Activated B cell treated with CpG ODN at 0.5 μM for 24 hours (primary cell): ENCODE measurements at regions not wholly inside any gene's neighbourhood (a gene's known extent, or its start where the extent isn't known, plus 50 kb on each side); places are given as distances from the start of the nearest gene placed in this dataset.

ENCODE experiments used
- ATAC-seq: fragments of 200-7000 bp; cut with Tn5 transposase; one replicate; pipeline ENCODE4 v1.10.0; 2021; ENCODE audit warnings: low read depth, mild to moderate bottlenecking, moderate library complexity
- CTCF ChIA-PET: fragments of 350-600 bp; sonication (Branson Sonifier 250); formaldehyde crosslinking; loops from one replicate; lab custom pipeline; 2021; ENCODE audit warnings: antibody characterized with exemption; lab: Charles Lee
- POLR2A ChIA-PET: fragments of 350-600 bp; sonication (Branson Sonifier 250); formaldehyde crosslinking; loops from one replicate; lab custom pipeline; 2021; ENCODE audit warnings: antibody characterized with exemption; lab: Charles Lee
- DNase-seq: peaks from one replicate; pipeline ENCODE4 v3.0.0; 2022
- H3K27ac Mint-ChIP-seq: one replicate; pipeline ENCODE4 v1.8.0; 2020; ENCODE audit warnings: mixed read lengths
- H3K27me3 Mint-ChIP-seq: one replicate; pipeline ENCODE4 v1.8.0; 2021; ENCODE audit warnings: mixed read lengths
- H3K36me3 Mint-ChIP-seq: one replicate; pipeline ENCODE4 v1.8.0; 2021; ENCODE audit warnings: low read depth, mixed read lengths
- H3K4me1 Mint-ChIP-seq: one replicate; pipeline ENCODE4 v1.8.0; 2021; ENCODE audit warnings: mixed read lengths
- H3K4me3 Mint-ChIP-seq: one replicate; pipeline ENCODE4 v1.8.0; 2020; ENCODE audit warnings: mild to moderate bottlenecking, mixed read lengths
- H3K9me3 Mint-ChIP-seq: one replicate; pipeline ENCODE4 v1.8.0; 2020; ENCODE audit warnings: mixed read lengths
- intact Hi-C: fragments of 100-400 bp; cut with micrococcal nuclease; formaldehyde crosslinking; loops from one replicate; pipeline ENCODE4 v1.15.1; 2024
- TF ChIP-seq, protein P1 (sequence below): fragments of 200-600 bp; IDR thresholded peaks from one replicate; pipeline ENCODE4 v1.8.0; 2022; ENCODE audit warnings: antibody characterized with exemption, mild to moderate bottlenecking

DNA sequence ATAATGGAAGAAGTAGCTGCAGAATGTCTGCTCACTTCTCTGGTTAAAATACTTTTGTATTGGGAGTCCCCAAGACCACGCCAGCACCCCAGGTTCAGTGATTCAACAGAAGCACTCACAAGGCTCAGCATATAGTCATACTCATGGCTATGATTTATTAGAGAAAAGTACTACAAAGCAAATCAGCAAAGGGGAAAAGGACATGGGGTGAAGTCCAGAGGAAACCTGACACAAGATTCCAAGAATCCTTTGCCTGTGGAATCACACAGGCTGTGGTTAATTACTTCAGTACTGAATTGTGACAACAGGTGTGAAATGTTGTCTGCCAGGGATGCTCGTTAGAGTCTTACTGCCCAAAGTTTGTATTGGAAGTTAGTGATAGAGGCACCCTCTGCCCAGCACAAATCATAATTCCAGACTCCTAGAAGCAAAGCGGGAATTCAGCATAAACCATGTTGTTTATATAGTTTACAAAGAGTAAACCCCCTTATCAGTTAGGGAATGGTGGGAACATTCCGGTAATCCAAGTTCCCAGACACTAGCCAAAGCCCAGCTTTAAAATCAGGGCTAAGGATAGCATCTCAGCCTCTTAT is 79.4 kb downstream of the HYCC1 start:
- intact Hi-C loops: loop anchor here (5.0 kb wide), 1 partner anchor 43 kb away; no protein-coding TSS in a partner anchor
- Mint-ChIP-seq H3K36me3 (no peaks in the 10 kb centered on the region), H3K9me3 (peaks cover 4% of the 10 kb centered on the region), H3K4me1 (no peaks in the 10 kb centered on the region), H3K4me3 (no peak overlapping the region), H3K27me3 (no peaks in the 10 kb centered on the region), H3K27ac (no peak overlapping the region)
- ChIA-PET POLR2A (no interaction called here), CTCF (no interaction called here)
- DNase-seq: no peak
- TF ChIP-seq, protein P1, sequence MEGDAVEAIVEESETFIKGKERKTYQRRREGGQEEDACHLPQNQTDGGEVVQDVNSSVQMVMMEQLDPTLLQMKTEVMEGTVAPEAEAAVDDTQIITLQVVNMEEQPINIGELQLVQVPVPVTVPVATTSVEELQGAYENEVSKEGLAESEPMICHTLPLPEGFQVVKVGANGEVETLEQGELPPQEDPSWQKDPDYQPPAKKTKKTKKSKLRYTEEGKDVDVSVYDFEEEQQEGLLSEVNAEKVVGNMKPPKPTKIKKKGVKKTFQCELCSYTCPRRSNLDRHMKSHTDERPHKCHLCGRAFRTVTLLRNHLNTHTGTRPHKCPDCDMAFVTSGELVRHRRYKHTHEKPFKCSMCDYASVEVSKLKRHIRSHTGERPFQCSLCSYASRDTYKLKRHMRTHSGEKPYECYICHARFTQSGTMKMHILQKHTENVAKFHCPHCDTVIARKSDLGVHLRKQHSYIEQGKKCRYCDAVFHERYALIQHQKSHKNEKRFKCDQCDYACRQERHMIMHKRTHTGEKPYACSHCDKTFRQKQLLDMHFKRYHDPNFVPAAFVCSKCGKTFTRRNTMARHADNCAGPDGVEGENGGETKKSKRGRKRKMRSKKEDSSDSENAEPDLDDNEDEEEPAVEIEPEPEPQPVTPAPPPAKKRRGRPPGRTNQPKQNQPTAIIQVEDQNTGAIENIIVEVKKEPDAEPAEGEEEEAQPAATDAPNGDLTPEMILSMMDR: no peak
- no peak for ATAC-seq

DNA sequence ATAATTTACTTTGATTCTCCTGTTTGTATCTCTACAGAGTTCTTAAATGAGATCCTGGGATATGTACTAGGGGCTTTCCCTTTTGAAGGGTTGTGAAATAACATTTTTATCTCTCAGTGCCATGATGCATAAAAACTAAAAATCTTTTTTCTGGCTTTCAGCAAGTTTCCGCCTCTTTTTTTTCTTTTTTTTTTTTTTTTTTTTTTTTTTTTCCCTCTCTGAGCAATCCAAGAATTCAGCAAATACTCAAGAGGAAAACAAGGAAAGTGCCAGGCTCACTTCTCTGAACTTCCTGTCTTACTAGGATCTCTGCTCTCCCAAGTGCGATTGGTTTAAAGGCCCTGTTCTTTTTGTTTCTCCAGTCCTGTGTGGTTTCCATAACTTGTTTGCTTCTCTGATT is 79.9 kb downstream of the HYCC1 start:
- no peak for ATAC-seq
- H3K9me3 Mint-ChIP-seq: peaks cover 4% of the 10 kb centered on the region
- ChIA-PET CTCF (no interaction called here), POLR2A (no interaction called here)
- TF ChIP-seq, protein P1: no peak
- DNase-seq: no peak
- H3K4me1 Mint-ChIP-seq: no peaks in the 10 kb centered on the region
- no peak overlapping the region for H3K4me3 Mint-ChIP-seq
- intact Hi-C loops: no loop called here
- no peaks in the 10 kb centered on the region for H3K27me3 Mint-ChIP-seq
- H3K36me3 Mint-ChIP-seq: no peaks in the 10 kb centered on the region
- H3K27ac Mint-ChIP-seq: no peak overlapping the region

DNA sequence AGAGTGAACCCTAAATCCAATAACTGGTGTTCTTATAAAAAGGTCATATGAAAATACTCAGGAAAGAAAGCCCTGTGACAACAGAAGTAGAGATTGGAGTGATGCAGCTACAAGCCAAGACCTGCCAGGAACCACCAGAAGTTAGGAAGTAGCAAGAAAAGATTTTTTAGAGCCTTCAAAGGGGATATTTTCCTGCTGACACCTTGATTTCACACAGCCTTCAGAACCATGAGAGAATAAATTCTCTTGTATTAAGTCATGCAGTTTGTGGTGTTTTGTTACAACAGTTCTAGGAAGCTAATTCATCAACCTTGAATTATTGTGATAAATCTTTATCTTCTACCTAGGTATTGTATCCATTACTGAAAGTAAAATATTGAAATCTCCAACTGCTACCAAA is 81.0 kb downstream of the HYCC1 start:
- H3K27me3 Mint-ChIP-seq: no peaks in the 10 kb centered on the region
- no peaks in the 10 kb centered on the region for H3K4me1 Mint-ChIP-seq
- peaks cover 4% of the 10 kb centered on the region for H3K9me3 Mint-ChIP-seq
- no peak overlapping the region for H3K4me3 Mint-ChIP-seq
- H3K36me3 Mint-ChIP-seq: no peaks in the 10 kb centered on the region
- ATAC-seq (no peak), DNase-seq (no peak)
- H3K27ac Mint-ChIP-seq: no peak overlapping the region
- intact Hi-C loops: no loop called here
- ChIA-PET POLR2A (no interaction called here), CTCF (no interaction called here)
- TF ChIP-seq, protein P1: no peak

DNA sequence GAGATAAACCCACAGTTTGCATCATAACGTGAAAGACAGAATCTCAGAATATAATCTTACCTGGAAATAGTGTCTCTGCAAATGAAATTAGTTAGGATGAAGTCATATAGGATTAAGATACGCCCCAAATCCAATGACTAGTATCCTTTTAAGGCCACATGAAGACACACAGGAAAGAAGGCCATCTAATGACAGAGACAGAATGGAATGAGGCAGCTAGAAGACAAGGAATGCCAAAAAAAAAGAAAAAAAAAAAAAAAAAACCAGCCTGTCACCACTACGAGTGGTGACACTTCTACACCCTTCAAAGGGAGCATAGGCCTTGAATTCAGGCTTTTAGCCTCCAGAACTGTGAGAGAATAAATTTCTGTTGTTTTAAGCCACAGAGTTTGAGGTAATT is 82.9 kb downstream of the HYCC1 start:
- H3K9me3 Mint-ChIP-seq: peaks cover 4% of the 10 kb centered on the region
- intact Hi-C loops: no loop called here
- no peak for ATAC-seq
- DNase-seq: no peak
- no peak overlapping the region for H3K27ac Mint-ChIP-seq
- no peaks in the 10 kb centered on the region for H3K27me3 Mint-ChIP-seq
- no peaks in the 10 kb centered on the region for H3K36me3 Mint-ChIP-seq
- no peaks in the 10 kb centered on the region for H3K4me1 Mint-ChIP-seq
- TF ChIP-seq, protein P1: no peak
- ChIA-PET POLR2A (no interaction called here), CTCF (no interaction called here)
- no peak overlapping the region for H3K4me3 Mint-ChIP-seq

DNA sequence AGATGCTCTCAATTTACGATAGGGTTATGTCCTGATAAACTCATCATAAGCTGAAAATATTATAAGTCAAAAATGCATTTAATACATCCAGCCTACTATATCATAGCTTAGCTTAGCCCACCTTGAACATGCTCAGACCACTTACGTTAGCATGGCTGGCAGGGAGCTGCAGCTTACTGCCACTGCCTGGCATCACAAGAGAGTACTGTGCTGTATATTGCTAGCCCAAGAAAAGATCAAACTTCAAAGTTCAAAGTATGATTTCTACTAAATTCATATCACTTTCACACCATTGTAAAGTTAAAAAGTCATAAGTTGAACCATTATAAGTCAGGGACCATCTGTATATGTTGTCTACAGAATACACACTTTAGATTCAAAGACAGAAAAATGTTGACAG is 91.6 kb downstream of the HYCC1 start:
- DNase-seq (no peak), ATAC-seq (no peak)
- ChIA-PET CTCF (no interaction called here), POLR2A (no interaction called here)
- Mint-ChIP-seq H3K27me3 (no peaks in the 10 kb centered on the region), H3K36me3 (no peaks in the 10 kb centered on the region), H3K4me3 (no peak overlapping the region), H3K4me1 (peaks cover 7% of the 10 kb centered on the region), H3K27ac (no peak overlapping the region), H3K9me3 (peaks cover 5% of the 10 kb centered on the region)
- intact Hi-C loops: no loop called here
- TF ChIP-seq, protein P1: no peak
